ENCODE measurements at regions not wholly inside any gene's neighbourhood (a gene's known extent, or its start where the extent isn't known, plus 50 kb on each side); places are given as distances from the start of the nearest gene placed in this dataset.
A peak's percentile ranks its signal among the peaks of the same experiment; 100 is the strongest.
"Not testable (repeated sequence)": the region's sequence is repeated elsewhere in the genome, so short reads cannot be mapped to it uniquely, and the experiment has no call there.

- Histone ChIP-seq H3K27me3 (ENCODE audit: control insufficient read depth, insufficient read depth, low read length) (no peaks in the 10 kb centered on the region), H3K4me3 (ENCODE audit: low read depth, low read length) (no peak overlapping the region), H3K36me3 (ENCODE audit: control insufficient read depth, insufficient read depth, low read length) (no peaks in the 10 kb centered on the region)
- DNase-seq (ENCODE audit: low read depth) = no peak
- TF ChIP-seq CTCF (IDR thresholded peaks at IDR 0.05; ENCODE audit: insufficient read depth, low read length, poor library complexity, severe bottlenecking) = no peak
These were observed 573.9 kb upstream of the GRID2 start for GRCh38 chr4:91729851-91730250.

- DNase-seq (ENCODE audit: low read depth) = no peak
- H3K4me3 ChIP-seq (ENCODE audit: low read depth, low read length) = no peak overlapping the region
- peak; percentile 11 for TF ChIP-seq CTCF (IDR thresholded peaks at IDR 0.05; ENCODE audit: insufficient read depth, low read length, poor library complexity, severe bottlenecking)
- no peaks in the 10 kb centered on the region for H3K36me3 ChIP-seq (ENCODE audit: control insufficient read depth, insufficient read depth, low read length)
- no peaks in the 10 kb centered on the region for H3K27me3 ChIP-seq (ENCODE audit: control insufficient read depth, insufficient read depth, low read length)
These were observed 569.1 kb upstream of the GRID2 start for GRCh38 chr4:91734682-91735081.

GRCh38 chr4:91738831-91739230, 564.9 kb upstream of the GRID2 start:
- DNase-seq (ENCODE audit: low read depth); H3K36me3 ChIP-seq (ENCODE audit: control insufficient read depth, insufficient read depth, low read length): not testable (repeated sequence)

GRCh38 chr4:91746551-91746950, 557.2 kb upstream of the GRID2 start:
- H3K4me3 ChIP-seq (ENCODE audit: low read depth, low read length) = no peak overlapping the region
- no peaks in the 10 kb centered on the region for H3K27me3 ChIP-seq (ENCODE audit: control insufficient read depth, insufficient read depth, low read length)
- no peak for DNase-seq (ENCODE audit: low read depth)
- no peak for TF ChIP-seq CTCF (IDR thresholded peaks at IDR 0.05; ENCODE audit: insufficient read depth, low read length, poor library complexity, severe bottlenecking)
- H3K36me3 ChIP-seq (ENCODE audit: control insufficient read depth, insufficient read depth, low read length) = no peaks in the 10 kb centered on the region

More at GRCh38 chr4:91738831-91739230, 564.9 kb upstream of the GRID2 start:
- H3K4me3 ChIP-seq (ENCODE audit: low read depth, low read length); H3K27me3 ChIP-seq (ENCODE audit: control insufficient read depth, insufficient read depth, low read length): not testable (repeated sequence)

GRCh38 chr4:91751961-91752360, 551.8 kb upstream of the GRID2 start:
- Histone ChIP-seq H3K27me3 (ENCODE audit: control insufficient read depth, insufficient read depth, low read length) (no peaks in the 10 kb centered on the region), H3K36me3 (ENCODE audit: control insufficient read depth, insufficient read depth, low read length) (no peaks in the 10 kb centered on the region), H3K4me3 (ENCODE audit: low read depth, low read length) (no peak overlapping the region)
- no peak for DNase-seq (ENCODE audit: low read depth)
- TF ChIP-seq CTCF (IDR thresholded peaks at IDR 0.05; ENCODE audit: insufficient read depth, low read length, poor library complexity, severe bottlenecking) = no peak

GRCh38 chr4:91754716-91755115, 549.0 kb upstream of the GRID2 start:
- no peak for TF ChIP-seq CTCF (IDR thresholded peaks at IDR 0.05; ENCODE audit: insufficient read depth, low read length, poor library complexity, severe bottlenecking)
- H3K4me3 ChIP-seq (ENCODE audit: low read depth, low read length) = no peak overlapping the region
- DNase-seq (ENCODE audit: low read depth) = no peak
- H3K27me3 ChIP-seq (ENCODE audit: control insufficient read depth, insufficient read depth, low read length) = no peaks in the 10 kb centered on the region
- H3K36me3 ChIP-seq (ENCODE audit: control insufficient read depth, insufficient read depth, low read length) = no peaks in the 10 kb centered on the region

Measured in kidney epithelial cell (primary cell).